GM18870 (cell line): ENCODE measurements at regions not wholly inside any gene's neighbourhood (a gene's known extent, or its start where the extent isn't known, plus 50 kb on each side); places are given as distances from the start of the nearest gene placed in this dataset.
"Not testable (repeated sequence)": the region's sequence is repeated elsewhere in the genome, so short reads cannot be mapped to it uniquely, and the experiment has no call there.

Experiments used
- ATAC-seq: cut with Tn5 transposase; IDR thresholded peaks from one replicate; pipeline ENCODE4 v1.9.1; 2021; ENCODE audit warnings: moderate library complexity; ENCODE audit not compliant: unreplicated experiment

GRCh38 chr14:84421621-84422020 lies 1108.3 kb upstream of the FLRT2 start:
- ATAC-seq = no peak

- no peak for ATAC-seq
Measured at GRCh38 chr14:84425968-84426367, 1104.0 kb upstream of the FLRT2 start.

GRCh38 chr14:84432676-84433075 lies 1097.3 kb upstream of the FLRT2 start:
- ATAC-seq = no peak

GRCh38 chr14:84433961-84434360 lies 1096.0 kb upstream of the FLRT2 start:
- ATAC-seq = no peak

GRCh38 chr14:84435820-84436324 lies 1094.1 kb upstream of the FLRT2 start:
- ATAC-seq = no peak

- no peak for ATAC-seq
Measured at GRCh38 chr14:84436528-84436927, 1093.4 kb upstream of the FLRT2 start.

GRCh38 chr14:84442521-84442920 lies 1087.4 kb upstream of the FLRT2 start:
- ATAC-seq = no peak

GRCh38 chr14:84445486-84445885 lies 1084.5 kb upstream of the FLRT2 start:
- ATAC-seq = no peak

GRCh38 chr14:84446250-84446649 lies 1083.7 kb upstream of the FLRT2 start:
- no peak for ATAC-seq

GRCh38 chr14:84453307-84453950 lies 1076.5 kb upstream of the FLRT2 start:
- ATAC-seq = no peak

GRCh38 chr14:84454114-84454513 lies 1075.8 kb upstream of the FLRT2 start:
- no peak for ATAC-seq

GRCh38 chr14:84456946-84457345 lies 1073.0 kb upstream of the FLRT2 start:
- ATAC-seq = no peak

- ATAC-seq = no peak
Measured at GRCh38 chr14:84458881-84459280, 1071.1 kb upstream of the FLRT2 start.

- ATAC-seq = no peak
Measured at GRCh38 chr14:84465880-84466279, 1064.1 kb upstream of the FLRT2 start.

GRCh38 chr14:84468153-84468552 lies 1061.8 kb upstream of the FLRT2 start:
- no peak for ATAC-seq

- ATAC-seq = no peak
Measured at GRCh38 chr14:84477996-84478395, 1051.9 kb upstream of the FLRT2 start.

GRCh38 chr14:84482256-84483071 lies 1047.5 kb upstream of the FLRT2 start:
- ATAC-seq = no peak

GRCh38 chr14:84483072-84483420 lies 1046.9 kb upstream of the FLRT2 start:
- no peak for ATAC-seq

- ATAC-seq = not testable (repeated sequence)
Measured at GRCh38 chr14:84484243-84484642, 1045.7 kb upstream of the FLRT2 start.

- no peak for ATAC-seq
Measured at GRCh38 chr14:84485036-84485435, 1044.9 kb upstream of the FLRT2 start.

- no peak for ATAC-seq
Measured at GRCh38 chr14:84490081-84490480, 1039.9 kb upstream of the FLRT2 start.

GRCh38 chr14:84492685-84493084 lies 1037.3 kb upstream of the FLRT2 start:
- ATAC-seq = no peak
